T-cell (primary cell): ENCODE measurements at regions not wholly inside any gene's neighbourhood (a gene's known extent, or its start where the extent isn't known, plus 50 kb on each side); places are given as distances from the start of the nearest gene placed in this dataset.
"Not testable (repeated sequence)": the region's sequence is repeated elsewhere in the genome, so short reads cannot be mapped to it uniquely, and the experiment has no call there.

Experiments used
- ATAC-seq, 4 experiments: fragments of 200-7000 bp in 3 of 4; fragments of 150-1000 bp in 1 of 4; cut with Tn5 transposase; replicated peaks in 1 of 4; 1 replicate in 3 of 4; 2 replicates in 1 of 4; pipeline ENCODE4 v1.10.0; 2021; ENCODE audit warnings: moderate library complexity in 3 of 4, mild to moderate bottlenecking in 2 of 4, moderate number of reproducible peaks in 1 of 4
- CTCF ChIA-PET, 2 donors: fragments of 300-600 bp; sonication (Branson Sonifier 250); formaldehyde crosslinking; loops; one replicate each; lab custom pipeline; 2022; ENCODE audit warnings: antibody characterized with exemption in 2 of 2; lab: Charles Lee
- POLR2A ChIA-PET, 2 donors: fragments of 300-600 bp; sonication (Branson Sonifier 250); formaldehyde crosslinking; loops; one replicate each; lab custom pipeline; 2022; ENCODE audit warnings: antibody characterized with exemption in 2 of 2; lab: Charles Lee
- DNase-seq, 35 experiments: peaks; one replicate each; pipeline versions ENCODE4 v3.0.0 to v3.0.0-alpha.2; 2013 to 2023
- H3K27ac ChIP-seq: one replicate; pipeline ENCODE4 v1.5.1; 2013; ENCODE audit warnings: low read length
- H3K27me3 ChIP-seq, 2 experiments: replicated peaks in 1 of 2; 1 replicate in 1 of 2; 2 replicates in 1 of 2; pipeline versions ENCODE4 v1.6.1 to v1.7.0; 2013; ENCODE audit warnings: low read length in 1 of 2, mixed read lengths in 1 of 2; ENCODE audit not compliant: control insufficient read depth in 2 of 2, insufficient read depth in 2 of 2; ENCODE audit errors: extremely low read depth in 1 of 2
- H3K36me3 ChIP-seq, 2 donors: 1 replicate in 1 of 2; 2 replicates in 1 of 2; pipeline versions ENCODE4 v1.6.1 to v1.7.0; 2013; ENCODE audit warnings: low read length in 1 of 2; ENCODE audit not compliant: control insufficient read depth in 2 of 2, insufficient read depth in 1 of 2; ENCODE audit errors: extremely low read depth in 1 of 2
- H3K4me1 ChIP-seq, 2 experiments: 1 replicate in 1 of 2; 2 replicates in 1 of 2; pipeline versions ENCODE4 v1.6.1 to v1.7.0; 2013; ENCODE audit warnings: low read length in 2 of 2, mixed read lengths in 1 of 2; ENCODE audit not compliant: insufficient read depth in 2 of 2, control insufficient read depth in 1 of 2; ENCODE audit errors: extremely low read depth in 1 of 2
- H3K4me3 ChIP-seq, 2 donors: 1 replicate in 1 of 2; 2 replicates in 1 of 2; pipeline versions ENCODE4 v1.5.1 to v1.7.0; 2013; ENCODE audit warnings: mild to moderate bottlenecking in 2 of 2, low read length in 1 of 2, moderate library complexity in 1 of 2; ENCODE audit not compliant: control insufficient read depth in 1 of 2; ENCODE audit errors: extremely low read depth in 1 of 2
- H3K9me3 ChIP-seq: 2 replicates; pipeline ENCODE4 v1.7.0; 2013
- H3K27ac Mint-ChIP-seq, 2 donors: one replicate each; pipeline ENCODE4 v1.8.0; 2020 to 2021; ENCODE audit warnings: mild to moderate bottlenecking in 2 of 2, mixed read lengths in 2 of 2
- H3K27me3 Mint-ChIP-seq, 2 donors: one replicate each; pipeline ENCODE4 v1.8.0; 2021 to 2022; ENCODE audit warnings: mixed read lengths in 2 of 2
- H3K36me3 Mint-ChIP-seq: one replicate; pipeline ENCODE4 v1.8.0; 2021; ENCODE audit warnings: mixed read lengths
- H3K4me1 Mint-ChIP-seq, 3 donors: one replicate each; pipeline ENCODE4 v1.8.0; 2020 to 2022; ENCODE audit warnings: mixed read lengths in 3 of 3, mild to moderate bottlenecking in 1 of 3
- H3K4me3 Mint-ChIP-seq, 3 donors: one replicate each; pipeline ENCODE4 v1.8.0; 2020 to 2022; ENCODE audit warnings: mild to moderate bottlenecking in 3 of 3, mixed read lengths in 3 of 3, moderate library complexity in 3 of 3
- H3K9me3 Mint-ChIP-seq, 3 donors: one replicate each; pipeline ENCODE4 v1.8.0; 2020 to 2022; ENCODE audit warnings: mixed read lengths in 3 of 3
- WGBS: methylation state at CpG from one replicate; pipeline ENCODE4 v1.1.5; 2013; ENCODE audit warnings: missing lambda C conversion rate; ENCODE audit not compliant: insufficient coverage; 5-methylcytosine and 5-hydroxymethylcytosine counted together

DNA sequence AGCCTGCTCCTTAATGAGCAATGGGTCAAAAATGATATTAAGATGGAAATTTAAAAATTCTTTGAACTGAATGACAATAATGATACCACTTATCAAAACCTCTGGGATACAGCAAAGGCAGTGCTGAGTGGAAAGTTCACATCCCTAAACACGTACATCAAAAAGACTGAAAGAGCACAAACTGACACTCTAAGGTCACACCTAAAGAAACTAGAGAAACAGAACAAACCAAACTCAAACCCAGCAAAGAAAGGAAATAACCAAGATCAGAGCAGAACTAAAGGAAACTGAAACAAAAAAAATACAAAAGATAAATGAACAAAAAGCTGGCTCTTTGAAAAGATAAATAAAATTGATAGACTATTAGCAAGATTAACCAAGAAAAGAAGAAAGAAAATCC, 155.3 kb downstream of the LTN1 start:
- Histone ChIP-seq H3K4me1 (peaks cover 35 to 43% of the 10 kb centered on the region in 2 experiments), H3K27ac (peak overlapping the region; percentile 66)
- H3K36me3 ChIP-seq, H3K27me3 ChIP-seq, ATAC-seq, H3K9me3 ChIP-seq, H3K36me3 Mint-ChIP-seq, H3K27me3 Mint-ChIP-seq, H3K4me3 ChIP-seq, H3K9me3 Mint-ChIP-seq: not testable (repeated sequence)
- CTCF ChIA-PET, result interaction anchor here in 1 of 2 donors (0.7 to 1.3 kb wide), 2 partner anchors 48 to 322 kb away, joined by 3 read pairs; no protein-coding TSS in a partner anchor
- Mint-ChIP-seq H3K4me1 (peaks cover 65 to 72% (median 68%) of the 10 kb centered on the region in 3 donors), H3K4me3 (peak overlapping the region; percentile 32 to 50 (median 32)), H3K27ac (peak overlapping the region; percentile 81 to 93)
- POLR2A ChIA-PET, result interaction anchor here in 1 of 2 donors (0.8 kb wide), 1 partner anchor 16 kb away, joined by 3 read pairs; no protein-coding TSS in a partner anchor
- peak in 1 of 35 experiments; percentile 29 for DNase-seq
- WGBS, result no CpG with 5 or more reads among the region's 1 CpG

DNA sequence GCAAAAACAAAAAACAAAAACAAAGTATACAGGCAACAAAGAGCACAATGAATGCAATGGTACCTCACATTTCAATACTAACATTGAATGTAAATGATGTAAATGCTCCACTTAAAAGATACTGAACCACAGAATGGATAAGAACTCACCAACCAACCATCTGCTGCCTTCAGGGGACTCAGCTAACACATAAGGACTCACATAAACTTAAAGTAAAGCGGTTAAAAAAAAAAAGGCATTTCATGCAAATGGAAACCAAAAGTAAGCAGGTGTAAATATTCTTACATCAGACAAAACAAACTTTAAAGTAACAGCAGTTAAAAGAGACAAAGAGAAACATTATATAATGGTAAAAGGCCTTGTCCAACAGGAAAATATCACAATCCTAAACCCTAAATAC, 156.1 kb downstream of the LTN1 start:
- Histone ChIP-seq H3K4me1 (peaks cover 35 to 51% of the 10 kb centered on the region in 2 experiments), H3K27ac (peak overlapping the region; percentile 65), H3K4me3 (peak overlapping the region in 1 of 2 donors; percentile 24)
- not testable (repeated sequence) for H3K9me3 Mint-ChIP-seq, H3K9me3 ChIP-seq, H3K36me3 ChIP-seq, H3K27me3 ChIP-seq, H3K36me3 Mint-ChIP-seq, ATAC-seq, H3K27me3 Mint-ChIP-seq
- whole genome bisulfite sequencing, result no CpG with 5 or more reads among the region's 1 CpG
- CTCF ChIA-PET, result interaction anchor here in 1 of 2 donors (0.7 to 1.3 kb wide), 2 partner anchors 49 to 322 kb away, joined by 3 read pairs; no protein-coding TSS in a partner anchor
- POLR2A ChIA-PET, result interaction anchor here (0.6 to 1.0 kb wide), 3 partner anchors 28 to 45 kb away, joined by 3 to 6 read pairs (median 5); no protein-coding TSS in a partner anchor
- peak in 5 of 35 experiments; percentile 1 to 40 (median 11) for DNase-seq
- H3K27ac Mint-ChIP-seq, result peak overlapping the region; percentile 93 to 96
- peak overlapping the region; percentile 74 to 77 (median 76) for H3K4me3 Mint-ChIP-seq
- H3K4me1 Mint-ChIP-seq, result peaks cover 70 to 80% (median 74%) of the 10 kb centered on the region in 3 donors

DNA sequence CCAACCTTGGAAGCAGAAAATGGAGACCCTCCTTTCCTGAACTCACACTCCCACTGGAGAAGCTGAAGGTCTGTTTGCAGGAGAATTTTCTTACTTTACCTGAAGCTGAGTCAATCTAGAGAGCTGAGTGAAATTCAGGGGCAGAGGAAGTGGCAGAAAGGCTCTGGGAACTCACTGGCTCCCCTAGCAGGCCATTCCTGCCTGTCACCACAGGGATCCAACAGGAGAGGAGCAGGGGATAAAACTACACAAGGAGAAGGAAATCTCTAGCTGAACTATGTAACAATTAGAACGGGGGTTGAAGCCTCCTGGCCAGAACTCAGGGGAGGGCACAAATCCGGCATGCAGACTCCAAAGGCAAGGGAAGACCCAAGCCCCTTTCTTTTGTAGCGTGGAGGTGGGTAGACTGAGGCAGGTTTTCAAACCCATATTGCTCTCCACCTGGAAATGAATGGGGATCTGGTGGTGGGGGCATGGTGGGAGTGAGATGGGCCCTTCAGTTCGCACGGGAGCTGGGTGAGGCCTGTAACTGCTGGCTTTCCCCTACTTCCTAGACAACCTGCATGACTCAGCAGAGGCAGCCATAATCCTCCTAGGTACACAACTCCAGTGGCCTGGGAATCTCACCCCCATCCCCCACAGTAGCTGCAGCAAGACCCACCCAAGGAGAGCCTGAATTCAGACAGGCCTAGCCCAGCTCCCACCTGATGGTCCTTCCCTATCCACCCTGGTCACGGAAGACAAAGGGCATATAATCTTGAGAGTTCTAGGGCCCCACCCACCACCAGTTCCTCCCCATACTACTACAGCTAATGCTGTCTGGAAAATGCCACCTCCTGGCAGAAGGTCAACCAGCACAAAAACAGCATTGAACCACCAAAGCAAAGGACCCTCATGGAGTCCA, 158.1 kb downstream of the LTN1 start:
- Histone ChIP-seq H3K27ac (peak overlapping the region; percentile 64), H3K27me3 (no peaks in the 10 kb centered on the region), H3K9me3 (no peaks in the 10 kb centered on the region), H3K4me3 (no peak overlapping the region), H3K4me1 (peaks cover 45 to 51% of the 10 kb centered on the region in 2 experiments), H3K36me3 (no peaks in the 10 kb centered on the region)
- POLR2A ChIA-PET, result no interaction called here
- no peaks in the 10 kb centered on the region for H3K27me3 Mint-ChIP-seq
- CTCF ChIA-PET, result interaction anchor here in 1 of 2 donors (0.5 kb wide), 1 partner anchor 239 kb away, joined by 4 read pairs; the partner anchor contains the start of gene CCT8
- no peaks in the 10 kb centered on the region for H3K36me3 Mint-ChIP-seq
- ATAC-seq, result no peak
- peak overlapping the region; percentile 93 to 96 for H3K27ac Mint-ChIP-seq
- peaks cover 79 to 93% (median 84%) of the 10 kb centered on the region in 3 donors for H3K4me1 Mint-ChIP-seq
- H3K4me3 Mint-ChIP-seq, result peak overlapping the region; percentile 14 to 74 (median 71)
- no peak for DNase-seq
- 74% methylated on average over 3 of the region's 6 CpGs for WGBS
- H3K9me3 Mint-ChIP-seq, result no peaks in the 10 kb centered on the region

DNA sequence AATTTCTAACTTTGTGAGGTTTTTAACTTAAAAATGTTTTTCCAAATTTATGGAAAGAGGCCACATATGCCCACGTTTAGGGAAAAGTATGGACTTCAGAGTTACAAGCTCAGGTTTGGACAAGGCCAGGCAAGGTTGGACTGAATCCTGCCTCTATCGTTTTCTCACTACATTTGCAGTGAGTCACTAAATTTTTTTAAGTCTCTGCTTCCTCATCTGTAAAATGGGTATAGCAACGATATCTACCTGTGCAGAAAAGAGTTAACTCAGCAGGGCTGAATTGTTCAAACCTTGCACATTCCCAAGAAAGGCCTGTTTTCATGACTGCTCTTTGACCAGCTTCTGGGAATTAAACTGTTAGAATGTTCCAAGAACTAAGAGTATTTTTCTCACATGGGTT, 159.1 kb downstream of the LTN1 start:
- no peak for DNase-seq
- ChIA-PET CTCF (no interaction called here), POLR2A (no interaction called here)
- no peak overlapping the region for H3K4me3 ChIP-seq
- Mint-ChIP-seq H3K9me3 (no peaks in the 10 kb centered on the region), H3K27ac (peak overlapping the region; percentile 93), H3K4me3 (peak overlapping the region in 1 of 3 donors; percentile 64), H3K4me1 (peaks cover 73 to 86% (median 85%) of the 10 kb centered on the region in 3 donors), H3K27me3 (no peaks in the 10 kb centered on the region), H3K36me3 (peaks cover 3% of the 10 kb centered on the region)
- no peaks in the 10 kb centered on the region for H3K9me3 ChIP-seq
- H3K27me3 ChIP-seq, result no peaks in the 10 kb centered on the region
- no peak for ATAC-seq
- H3K36me3 ChIP-seq, result no peaks in the 10 kb centered on the region
- peaks cover 45 to 51% of the 10 kb centered on the region in 2 experiments for H3K4me1 ChIP-seq
- H3K27ac ChIP-seq, result peak overlapping the region; percentile 64
- WGBS, result 100% methylated on average over 1 of the region's 3 CpGs

DNA sequence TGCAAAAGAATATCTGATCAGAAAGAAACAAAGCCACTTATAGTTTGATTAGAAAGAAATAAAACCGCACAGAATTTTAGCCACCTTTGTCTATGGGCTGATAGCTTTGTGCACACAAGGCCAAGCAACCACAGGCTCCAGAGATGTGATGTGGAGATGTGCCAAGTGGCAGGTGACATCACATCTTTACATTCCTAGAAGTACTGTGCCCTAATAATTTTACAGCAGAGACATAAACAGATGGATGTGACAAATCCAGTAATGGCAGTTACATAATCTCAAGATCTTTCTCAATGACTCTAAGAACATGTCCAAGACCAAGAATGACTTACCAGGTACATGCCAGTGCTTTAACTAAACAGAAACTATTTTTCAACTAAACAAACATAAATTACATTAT, 159.5 kb downstream of the LTN1 start:
- H3K4me3 Mint-ChIP-seq, result peak overlapping the region in 1 of 3 donors; percentile 64
- no CpG with 5 or more reads among the region's 1 CpG for WGBS
- H3K27ac Mint-ChIP-seq, result peak overlapping the region; percentile 93
- H3K4me1 ChIP-seq, result peaks cover 42 to 51% of the 10 kb centered on the region in 2 experiments
- H3K27me3 Mint-ChIP-seq, result no peaks in the 10 kb centered on the region
- POLR2A ChIA-PET, result no interaction called here
- H3K4me1 Mint-ChIP-seq, result peaks cover 71 to 83% (median 81%) of the 10 kb centered on the region in 3 donors
- H3K27me3 ChIP-seq, result no peaks in the 10 kb centered on the region
- H3K36me3 ChIP-seq, result no peaks in the 10 kb centered on the region
- ATAC-seq (no peak), DNase-seq (no peak)
- CTCF ChIA-PET, result interaction anchor here in 1 of 2 donors (1.3 kb wide), 1 partner anchor 88 kb away, joined by 3 read pairs; no protein-coding TSS in a partner anchor
- peak overlapping the region; percentile 64 for H3K27ac ChIP-seq
- peaks cover 3% of the 10 kb centered on the region for H3K36me3 Mint-ChIP-seq
- H3K4me3 ChIP-seq, result no peak overlapping the region
- no peaks in the 10 kb centered on the region for H3K9me3 ChIP-seq
- H3K9me3 Mint-ChIP-seq, result no peaks in the 10 kb centered on the region

DNA sequence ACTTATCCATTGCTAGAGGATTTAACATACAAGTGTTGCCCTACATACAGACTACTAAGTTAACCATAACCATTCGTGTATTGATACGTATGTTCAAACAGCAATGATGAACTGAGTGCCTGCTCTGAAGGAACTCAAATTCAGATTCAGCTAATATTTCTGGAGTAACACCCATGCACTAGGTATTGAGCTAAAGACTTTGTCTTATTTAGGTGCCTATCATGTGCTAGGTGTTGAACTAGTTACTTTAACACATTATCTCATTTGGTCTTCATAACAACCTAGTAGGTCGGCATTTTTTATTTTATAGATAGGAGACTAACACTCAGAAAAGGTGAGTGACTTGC, 160.0 kb downstream of the LTN1 start:
- peak overlapping the region; percentile 93 for H3K27ac Mint-ChIP-seq
- H3K9me3 Mint-ChIP-seq, result no peaks in the 10 kb centered on the region
- no peaks in the 10 kb centered on the region for H3K36me3 ChIP-seq
- no peak overlapping the region for H3K4me3 ChIP-seq
- no peaks in the 10 kb centered on the region for H3K9me3 ChIP-seq
- H3K4me3 Mint-ChIP-seq, result peak overlapping the region; percentile 8 to 64 (median 29)
- peaks cover 66 to 83% (median 81%) of the 10 kb centered on the region in 3 donors for H3K4me1 Mint-ChIP-seq
- no peaks in the 10 kb centered on the region for H3K27me3 Mint-ChIP-seq
- ChIA-PET CTCF (interaction anchor here in 1 of 2 donors (1.3 kb wide), 1 partner anchor 87 kb away, joined by 3 read pairs; no protein-coding TSS in a partner anchor), POLR2A (no interaction called here)
- H3K27me3 ChIP-seq, result no peaks in the 10 kb centered on the region
- no peak for DNase-seq
- H3K27ac ChIP-seq, result peak overlapping the region; percentile 64
- peak in 2 of 4 experiments; percentile 4 to 11 for ATAC-seq
- WGBS, result no CpG with 5 or more reads among the region's 3 CpGs
- peaks cover 3% of the 10 kb centered on the region for H3K36me3 Mint-ChIP-seq
- peaks cover 39 to 47% of the 10 kb centered on the region in 2 experiments for H3K4me1 ChIP-seq
